Inferior parietal cortex (tissue), 1 donor: ENCODE measurements at regions not wholly inside any gene's neighbourhood (a gene's known extent, or its start where the extent isn't known, plus 50 kb on each side); places are given as distances from the start of the nearest gene placed in this dataset.
A peak's percentile ranks its signal among the peaks of the same experiment; 100 is the strongest.

Experiments
- DNase-seq: peaks from one replicate; pipeline ENCODE4 v3.0.0-alpha.2; 2016; ENCODE audit errors: extremely low spot score

DNA sequence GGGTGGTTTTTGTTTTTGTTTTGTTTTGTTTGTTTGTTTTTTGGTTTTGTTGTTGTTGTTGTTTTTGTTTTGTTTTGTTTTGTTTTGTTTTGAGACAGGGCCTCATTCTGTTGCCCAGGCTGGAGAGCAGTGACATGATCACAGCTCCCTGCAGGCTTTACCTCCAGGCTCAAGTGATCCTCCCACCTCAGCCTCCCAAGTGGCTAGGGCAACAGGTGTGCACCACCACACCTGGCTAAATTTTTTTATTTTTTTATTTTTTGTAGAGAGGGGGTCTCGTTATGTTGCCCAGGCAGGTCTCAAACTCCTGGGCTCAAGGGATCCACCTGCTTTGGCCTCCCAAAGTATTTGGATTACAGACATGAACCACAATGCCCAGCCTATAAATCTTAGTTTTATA, 115.9 kb upstream of the NFE2L3 start:
- no peak for DNase-seq

- no peak for DNase-seq
These were observed 113.6 kb upstream of the NFE2L3 start for GRCh38 chr7:26038201-26038990.

GRCh38 chr7:26040085-26040484, 111.9 kb upstream of the NFE2L3 start:
- no peak for DNase-seq

DNA sequence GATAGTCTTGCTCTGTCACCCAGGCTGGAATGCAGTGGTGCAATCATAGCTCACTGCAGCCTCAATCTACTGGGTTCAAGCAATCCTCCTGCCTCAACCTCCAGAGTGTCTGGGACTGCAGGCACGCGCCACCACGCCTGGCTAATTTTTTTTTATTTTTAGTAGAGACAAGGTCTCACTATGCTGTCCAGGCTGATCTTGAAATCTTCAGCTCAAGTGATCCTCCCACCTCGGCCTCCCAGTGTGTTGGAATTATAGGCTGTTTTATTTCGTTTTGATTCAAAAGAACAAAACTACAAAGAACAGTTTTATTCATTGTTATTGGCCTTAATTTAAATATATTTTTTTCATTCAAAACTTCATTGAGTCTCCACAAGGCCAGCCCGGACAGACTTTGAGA, 109.8 kb upstream of the NFE2L3 start:
- no peak for DNase-seq

GRCh38 chr7:26043801-26044200, 108.2 kb upstream of the NFE2L3 start:
- no peak for DNase-seq

- DNase-seq, result no peak
These were observed 107.7 kb upstream of the NFE2L3 start for GRCh38 chr7:26044320-26044719.

- no peak for DNase-seq
These were observed 105.8 kb upstream of the NFE2L3 start for GRCh38 chr7:26046150-26046549.

DNA sequence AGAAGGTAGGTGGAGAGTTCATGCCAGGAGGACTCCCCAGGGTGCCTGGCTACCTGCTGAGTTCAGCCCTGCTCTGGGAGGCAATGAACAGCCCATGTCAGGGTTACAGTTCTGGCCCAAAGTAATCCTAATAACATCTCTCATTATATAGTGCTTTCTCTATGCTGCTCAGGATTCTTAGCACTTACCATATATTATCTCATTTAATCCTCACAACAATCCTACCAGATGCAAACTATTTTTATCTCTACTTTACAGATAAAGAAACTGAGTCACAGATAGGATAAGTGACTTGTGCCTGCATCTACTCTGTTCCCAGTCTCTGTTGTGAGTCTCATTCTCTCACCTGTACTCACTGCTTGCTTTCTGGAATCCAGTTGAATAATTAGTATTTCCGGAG, 105.1 kb upstream of the NFE2L3 start:
- DNase-seq, result no peak

DNA sequence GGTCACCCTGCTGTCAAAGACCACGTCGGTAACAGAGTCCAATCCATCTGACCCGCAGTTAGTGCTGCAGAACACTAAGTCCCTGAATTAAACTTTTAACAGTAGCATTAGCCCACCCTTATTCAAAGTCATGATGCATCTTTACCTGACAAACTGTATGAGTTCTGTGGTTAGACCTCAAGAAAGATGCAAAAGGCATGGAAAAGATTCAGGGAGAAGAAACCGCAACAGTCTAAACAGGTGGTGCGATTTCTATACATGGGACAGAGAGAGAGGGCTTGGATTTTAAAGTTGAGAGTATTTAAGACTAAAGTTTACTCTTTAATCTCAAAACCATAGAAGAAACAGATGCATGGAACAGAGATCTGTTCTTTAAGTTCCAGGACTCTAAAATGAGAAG, 103.3 kb upstream of the NFE2L3 start:
- no peak for DNase-seq

GRCh38 chr7:26049081-26049480, 102.9 kb upstream of the NFE2L3 start:
- no peak for DNase-seq

DNA sequence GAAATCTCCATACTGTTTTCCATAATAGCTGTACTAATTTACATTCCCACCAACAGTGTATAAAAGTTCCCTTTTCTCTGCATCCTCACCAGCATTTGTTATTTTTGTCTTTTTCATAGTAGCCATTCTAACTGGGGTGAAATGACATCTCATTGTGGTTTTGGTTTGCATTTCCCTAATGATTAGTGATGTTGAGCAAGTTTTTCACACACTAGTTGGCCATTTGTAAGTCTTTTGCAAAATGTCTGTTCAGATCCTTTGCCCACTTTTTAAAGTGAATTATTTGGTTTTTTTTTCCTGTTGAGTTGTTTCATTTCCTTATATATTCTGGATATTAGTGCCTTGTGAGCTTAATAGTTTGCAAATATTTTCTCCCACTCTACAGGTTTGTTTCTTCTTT, 101.0 kb upstream of the NFE2L3 start:
- no peak for DNase-seq

DNA sequence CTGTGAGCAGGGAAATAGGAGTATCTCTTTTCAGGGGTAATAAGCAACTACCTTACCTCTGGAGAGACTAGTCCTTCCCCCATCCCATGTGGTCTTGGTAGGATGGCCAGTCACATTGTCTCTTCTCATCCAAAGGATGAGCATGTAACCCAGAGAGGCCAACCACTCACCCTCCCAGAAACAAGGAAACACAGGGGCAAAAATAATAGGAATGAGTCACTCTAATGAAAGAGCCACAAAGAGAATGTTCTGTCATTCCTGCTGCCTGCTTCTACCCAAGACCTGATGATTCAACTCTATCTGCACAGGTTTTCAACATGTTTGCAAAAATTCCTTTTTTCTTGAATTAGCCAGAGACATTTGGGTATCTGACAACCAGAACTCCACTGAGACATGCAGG, 99.3 kb upstream of the NFE2L3 start:
- no peak for DNase-seq

- DNase-seq, result no peak
These were observed 97.6 kb upstream of the NFE2L3 start for GRCh38 chr7:26054386-26054785.

GRCh38 chr7:26055241-26055640, 96.8 kb upstream of the NFE2L3 start:
- DNase-seq, result no peak

- no peak for DNase-seq
These were observed 91.0 kb upstream of the NFE2L3 start for GRCh38 chr7:26060733-26061677.

DNA sequence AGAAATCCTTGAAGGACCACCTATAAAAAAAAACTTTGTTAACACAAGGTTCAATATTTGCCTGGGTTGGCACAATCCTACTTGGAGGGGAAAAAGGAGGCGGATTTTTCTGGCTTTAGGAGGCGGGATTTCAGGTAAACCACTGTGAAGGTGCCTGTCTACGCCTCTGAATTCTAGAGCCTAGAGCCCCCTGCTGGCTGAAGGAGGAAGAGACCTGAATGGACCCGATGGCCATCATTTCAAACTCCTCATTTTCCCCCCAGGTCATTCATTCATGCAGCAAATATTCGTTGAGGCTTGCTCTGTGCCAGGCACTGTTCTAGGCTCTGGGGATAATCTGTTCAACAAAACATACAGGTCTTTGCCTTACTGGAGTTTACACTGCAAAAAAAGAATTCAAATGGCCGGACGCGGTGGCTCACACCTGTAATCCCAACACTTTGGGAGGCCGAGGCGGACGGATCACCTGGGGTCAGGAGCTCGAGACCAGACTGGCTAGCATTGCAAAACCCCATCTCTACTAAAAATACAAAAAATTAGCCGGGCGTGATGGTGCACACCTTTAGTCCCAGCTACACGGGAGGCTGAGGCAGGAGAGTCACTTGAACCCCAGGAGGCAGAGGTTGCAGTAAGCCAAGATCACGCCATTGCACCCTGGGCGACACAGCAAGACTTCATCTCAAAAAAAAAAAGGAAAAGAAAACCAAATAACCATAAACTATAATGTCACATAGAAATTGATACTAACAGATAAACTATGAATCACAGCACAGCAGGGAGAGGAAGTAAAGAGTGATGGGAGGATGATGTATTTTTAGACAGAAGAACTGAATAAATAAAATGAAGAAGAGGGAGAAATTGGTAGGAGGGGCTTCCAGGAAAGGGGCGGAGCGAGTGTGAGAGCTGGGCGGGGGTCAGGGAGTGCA, 90.1 kb upstream of the NFE2L3 start:
- peak; percentile 32 for DNase-seq

- no peak for DNase-seq
These were observed 86.3 kb upstream of the NFE2L3 start for GRCh38 chr7:26065652-26066051.

DNA sequence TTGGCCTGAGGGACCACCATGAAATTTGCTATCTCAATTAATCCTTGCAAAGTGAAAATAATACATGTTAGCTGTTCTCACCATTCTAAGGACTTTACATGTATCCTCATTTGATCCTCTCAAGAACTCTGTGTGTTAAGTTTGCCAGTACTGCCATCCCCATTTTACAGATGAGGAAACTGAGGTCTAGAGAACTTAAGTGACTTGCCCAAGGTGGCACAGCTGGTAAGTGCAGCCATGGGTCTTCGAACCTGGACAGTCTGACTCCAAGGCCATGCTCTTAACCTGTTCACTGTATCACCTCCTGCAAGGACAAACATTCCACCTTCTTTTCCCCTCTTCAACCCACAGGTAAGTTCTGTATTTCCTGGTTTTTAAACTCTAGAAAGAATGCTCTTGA, 85.3 kb upstream of the NFE2L3 start:
- no peak for DNase-seq

DNA sequence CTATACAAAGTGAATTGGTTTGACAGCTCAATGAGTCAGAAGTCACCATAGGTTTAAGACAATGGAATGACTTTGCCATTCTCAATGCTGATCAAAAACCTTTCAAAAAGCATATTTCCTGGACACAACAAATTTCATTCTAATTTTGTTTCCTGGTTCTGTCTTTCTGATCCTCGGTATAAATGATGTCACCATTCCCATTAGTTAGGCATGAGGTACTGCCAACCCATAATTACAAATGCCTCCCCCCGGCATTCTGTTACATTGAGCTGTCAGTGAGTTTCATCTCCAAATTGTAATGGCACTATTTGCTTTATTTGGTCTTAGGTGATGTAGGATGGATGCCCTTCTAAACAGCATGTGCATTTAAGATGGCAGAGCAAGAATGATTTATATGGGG, 81.7 kb upstream of the NFE2L3 start:
- DNase-seq, result no peak

- no peak for DNase-seq
These were observed 80.2 kb upstream of the NFE2L3 start for GRCh38 chr7:26071622-26072456.

DNA sequence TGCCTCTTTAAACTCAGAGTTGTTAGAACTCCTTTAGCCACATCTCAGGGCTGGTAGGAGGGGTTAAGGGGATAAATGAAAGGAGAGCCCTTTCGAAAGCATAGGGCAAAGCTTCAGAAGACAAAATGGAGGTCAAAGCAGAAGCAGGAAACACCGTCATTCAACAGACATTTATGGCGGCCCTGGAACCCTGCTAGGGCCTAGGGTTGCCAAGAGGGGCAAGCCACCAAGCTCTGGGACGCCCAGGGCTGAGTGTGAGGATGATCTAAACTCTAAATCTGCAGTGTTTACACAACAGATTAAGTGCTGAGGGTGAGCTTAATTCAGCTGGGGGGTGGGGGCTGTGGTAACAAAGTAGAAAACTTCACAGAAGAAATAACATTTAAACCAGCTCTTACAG, 79.0 kb upstream of the NFE2L3 start:
- no peak for DNase-seq
